ENCODE measurements at regions not wholly inside any gene's neighbourhood (a gene's known extent, or its start where the extent isn't known, plus 50 kb on each side); places are given as distances from the start of the nearest gene placed in this dataset.

DNA sequence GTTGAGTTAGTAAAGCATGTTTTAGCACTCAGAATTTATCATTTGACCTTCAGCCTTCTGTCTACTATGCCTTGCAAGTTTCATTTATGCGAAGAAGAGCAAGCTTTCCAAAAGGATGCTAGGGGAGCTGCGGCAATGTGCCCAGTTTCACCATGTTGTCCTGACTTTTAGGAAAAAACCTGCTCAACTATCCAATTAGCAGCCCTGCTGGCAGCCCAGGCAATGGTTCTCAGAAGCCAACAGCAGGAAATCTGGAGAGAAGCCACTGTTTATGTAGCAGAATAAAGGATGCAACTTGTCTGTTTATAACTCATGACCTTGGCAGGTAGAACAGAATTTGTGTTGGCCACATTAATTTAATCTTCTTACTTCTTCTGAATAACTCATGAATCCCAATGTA is 230.8 kb downstream of the ABCC12 start:
- TF ChIP-seq HDAC6 (IDR thresholded peaks at IDR 0.05; ENCODE audit: low read depth, low read length) (no peak), ZFP62 (CRISPR knock-in tag; IDR thresholded peaks at IDR 0.05) (no peak), HOXA7 (CRISPR knock-in tag; IDR thresholded peaks at IDR 0.05) (no peak), MIER2 (CRISPR knock-in tag; IDR thresholded peaks at IDR 0.05) (no peak), BHLHE40 (IDR thresholded peaks at IDR 0.05; ENCODE audit: low read length) (no peak), ZSCAN21 (CRISPR knock-in tag; IDR thresholded peaks at IDR 0.05; ENCODE audit: borderline replicate concordance) (no peak), FOXJ3 (CRISPR knock-in tag; IDR thresholded peaks at IDR 0.05; ENCODE audit: borderline replicate concordance) (no peak), MIXL1 (CRISPR knock-in tag; IDR thresholded peaks at IDR 0.05) (no peak), PRMT3 (CRISPR knock-in tag; IDR thresholded peaks at IDR 0.05; ENCODE audit: borderline replicate concordance, low read depth) (no peak), ZNF296 (CRISPR knock-in tag; conservative IDR thresholded peaks at IDR 0.05) (no peak), U2AF1 (optimal IDR thresholded peaks at IDR 0.05; ENCODE audit: low read depth, low read length) (no peak), CEBPB (IDR thresholded peaks at IDR 0.05; ENCODE audit: borderline replicate concordance, low read depth, low read length) (no peak), TMF1 (CRISPR knock-in tag; IDR thresholded peaks at IDR 0.05; ENCODE audit: low read depth) (no peak), KDM1A (CRISPR knock-in tag; IDR thresholded peaks at IDR 0.05) (no peak)
- Histone ChIP-seq H3K4me3 (replicated peaks in 1 of 3; ENCODE audit: insufficient read depth in 1 of 3, low read depth in 2 of 3, low read length in 3 of 3) (no peak overlapping the region), H3K4me2 (ENCODE audit: low read depth, low read length) (no peak overlapping the region), H3K36me3 (replicated peaks in 1 of 2; ENCODE audit: control insufficient read depth in 1 of 2, insufficient read depth in 2 of 2, low read length in 2 of 2) (no peaks in the 10 kb centered on the region), H4K20me1 (ENCODE audit: insufficient read depth, low read length) (no peaks in the 10 kb centered on the region), H2AFZ (ENCODE audit: low read length) (no peak overlapping the region), H3K27ac (ENCODE audit: extremely low read length, insufficient read depth, low read length) (no peak overlapping the region), H3K4me1 (ENCODE audit: insufficient read depth, low read length) (peaks cover 6% of the 10 kb centered on the region), H3K9ac (ENCODE audit: insufficient read depth, low read depth, low read length) (no peak overlapping the region), H3K79me2 (ENCODE audit: insufficient read depth, low read length) (no peaks in the 10 kb centered on the region), H3K9me3 (ENCODE audit: low read length) (no peaks in the 10 kb centered on the region), H3K27me3 (ENCODE audit: control insufficient read depth in 1 of 2, insufficient read depth in 2 of 2, low read length in 2 of 2) (peaks cover 0 to 12% of the 10 kb centered on the region in 2 experiments; a peak in 3 of 5 replicates)
- FAIRE-seq, result no peak
- WGBS (ENCODE audit: low lambda C conversion rate), result 15% methylated on average over 2 of the region's 2 CpGs
- DNase-seq (ENCODE audit: low spot score), result no peak
- ATAC-seq, result no peak
- BruUV-seq (replicated peaks), result no TSS peak
- intact Hi-C loops (cut with micrococcal nuclease; ENCODE audit: unreplicated experiment), result no loop called here
- in situ Hi-C loops (cut with HindIII; ENCODE audit: extremely low pct_ligation_motif_present, low pct_unique_long_range_greater_than_20kb), result no loop called here
- CTCF ChIA-PET (ENCODE audit: low intra/inter-chr PET ratio, low total read pairs), result no interaction called here
- POLR2A ChIA-PET, result no interaction called here
